ENCODE measurements at regions not wholly inside any gene's neighbourhood (a gene's known extent, or its start where the extent isn't known, plus 50 kb on each side); places are given as distances from the start of the nearest gene placed in this dataset.

- DNase-seq (ENCODE audit: low read depth in 1 of 2, low spot score in 1 of 2): no peak
- H3K27ac ChIP-seq (replicated peaks): no peak overlapping the region
- H3K27me3 ChIP-seq (ENCODE audit: insufficient read depth, poor library complexity, severe bottlenecking): no peaks in the 10 kb centered on the region
- no peak for TF ChIP-seq GABPA (IDR thresholded peaks at IDR 0.05; ENCODE audit: low read depth)
- TF ChIP-seq, protein P1, sequence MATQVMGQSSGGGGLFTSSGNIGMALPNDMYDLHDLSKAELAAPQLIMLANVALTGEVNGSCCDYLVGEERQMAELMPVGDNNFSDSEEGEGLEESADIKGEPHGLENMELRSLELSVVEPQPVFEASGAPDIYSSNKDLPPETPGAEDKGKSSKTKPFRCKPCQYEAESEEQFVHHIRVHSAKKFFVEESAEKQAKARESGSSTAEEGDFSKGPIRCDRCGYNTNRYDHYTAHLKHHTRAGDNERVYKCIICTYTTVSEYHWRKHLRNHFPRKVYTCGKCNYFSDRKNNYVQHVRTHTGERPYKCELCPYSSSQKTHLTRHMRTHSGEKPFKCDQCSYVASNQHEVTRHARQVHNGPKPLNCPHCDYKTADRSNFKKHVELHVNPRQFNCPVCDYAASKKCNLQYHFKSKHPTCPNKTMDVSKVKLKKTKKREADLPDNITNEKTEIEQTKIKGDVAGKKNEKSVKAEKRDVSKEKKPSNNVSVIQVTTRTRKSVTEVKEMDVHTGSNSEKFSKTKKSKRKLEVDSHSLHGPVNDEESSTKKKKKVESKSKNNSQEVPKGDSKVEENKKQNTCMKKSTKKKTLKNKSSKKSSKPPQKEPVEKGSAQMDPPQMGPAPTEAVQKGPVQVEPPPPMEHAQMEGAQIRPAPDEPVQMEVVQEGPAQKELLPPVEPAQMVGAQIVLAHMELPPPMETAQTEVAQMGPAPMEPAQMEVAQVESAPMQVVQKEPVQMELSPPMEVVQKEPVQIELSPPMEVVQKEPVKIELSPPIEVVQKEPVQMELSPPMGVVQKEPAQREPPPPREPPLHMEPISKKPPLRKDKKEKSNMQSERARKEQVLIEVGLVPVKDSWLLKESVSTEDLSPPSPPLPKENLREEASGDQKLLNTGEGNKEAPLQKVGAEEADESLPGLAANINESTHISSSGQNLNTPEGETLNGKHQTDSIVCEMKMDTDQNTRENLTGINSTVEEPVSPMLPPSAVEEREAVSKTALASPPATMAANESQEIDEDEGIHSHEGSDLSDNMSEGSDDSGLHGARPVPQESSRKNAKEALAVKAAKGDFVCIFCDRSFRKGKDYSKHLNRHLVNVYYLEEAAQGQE (IDR thresholded peaks at IDR 0.05; ENCODE audit: insufficient replicate concordance, low read depth): no peak
- no peak for TF ChIP-seq POLR2AphosphoS5 (IDR thresholded peaks at IDR 0.05; ENCODE audit: low read depth)
- TF ChIP-seq, protein P2, sequence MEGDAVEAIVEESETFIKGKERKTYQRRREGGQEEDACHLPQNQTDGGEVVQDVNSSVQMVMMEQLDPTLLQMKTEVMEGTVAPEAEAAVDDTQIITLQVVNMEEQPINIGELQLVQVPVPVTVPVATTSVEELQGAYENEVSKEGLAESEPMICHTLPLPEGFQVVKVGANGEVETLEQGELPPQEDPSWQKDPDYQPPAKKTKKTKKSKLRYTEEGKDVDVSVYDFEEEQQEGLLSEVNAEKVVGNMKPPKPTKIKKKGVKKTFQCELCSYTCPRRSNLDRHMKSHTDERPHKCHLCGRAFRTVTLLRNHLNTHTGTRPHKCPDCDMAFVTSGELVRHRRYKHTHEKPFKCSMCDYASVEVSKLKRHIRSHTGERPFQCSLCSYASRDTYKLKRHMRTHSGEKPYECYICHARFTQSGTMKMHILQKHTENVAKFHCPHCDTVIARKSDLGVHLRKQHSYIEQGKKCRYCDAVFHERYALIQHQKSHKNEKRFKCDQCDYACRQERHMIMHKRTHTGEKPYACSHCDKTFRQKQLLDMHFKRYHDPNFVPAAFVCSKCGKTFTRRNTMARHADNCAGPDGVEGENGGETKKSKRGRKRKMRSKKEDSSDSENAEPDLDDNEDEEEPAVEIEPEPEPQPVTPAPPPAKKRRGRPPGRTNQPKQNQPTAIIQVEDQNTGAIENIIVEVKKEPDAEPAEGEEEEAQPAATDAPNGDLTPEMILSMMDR (IDR thresholded peaks at IDR 0.05; ENCODE audit: insufficient read depth, low read length): no peak
- TF ChIP-seq SPI1 (IDR thresholded peaks at IDR 0.05; ENCODE audit: borderline replicate concordance, low read depth): no peak
- no peak overlapping the region for H3K4me3 ChIP-seq (replicated peaks; ENCODE audit: insufficient read depth, low read length)
These were observed 654.3 kb upstream of the LCORL start for GRCh38 chr4:18675586-18676525.

DNA sequence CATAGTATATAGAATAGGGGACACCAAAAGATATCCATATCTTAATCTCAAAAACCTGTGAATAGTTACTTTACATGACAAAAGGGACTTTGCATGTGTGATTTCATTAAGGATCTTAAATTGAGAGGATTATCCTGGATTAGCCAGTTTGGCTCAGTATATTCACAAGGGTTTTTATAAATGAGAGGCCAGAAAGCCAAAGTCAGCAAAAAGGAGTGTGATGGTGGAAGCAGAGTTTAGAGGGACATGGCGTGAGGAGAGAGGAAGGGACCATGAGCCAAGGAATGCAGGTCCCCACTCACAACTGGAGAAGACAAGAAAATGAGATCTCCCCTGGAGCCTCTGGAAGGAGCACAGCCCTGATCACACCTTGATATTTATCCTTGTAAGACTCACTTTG lies 648.5 kb upstream of the LCORL start:
- Histone ChIP-seq H3K27ac (replicated peaks) (no peak overlapping the region), H3K27me3 (ENCODE audit: insufficient read depth, poor library complexity, severe bottlenecking) (no peaks in the 10 kb centered on the region), H3K4me3 (replicated peaks; ENCODE audit: insufficient read depth, low read length) (no peak overlapping the region)
- no peak for DNase-seq (ENCODE audit: low read depth in 1 of 2, low spot score in 1 of 2)
- TF ChIP-seq SPI1 (IDR thresholded peaks at IDR 0.05; ENCODE audit: borderline replicate concordance, low read depth) (no peak), GABPA (IDR thresholded peaks at IDR 0.05; ENCODE audit: low read depth) (no peak), POLR2AphosphoS5 (IDR thresholded peaks at IDR 0.05; ENCODE audit: low read depth) (no peak)
- TF ChIP-seq, protein P2 (IDR thresholded peaks at IDR 0.05; ENCODE audit: insufficient read depth, low read length): no peak
- TF ChIP-seq, protein P1 (IDR thresholded peaks at IDR 0.05; ENCODE audit: insufficient replicate concordance, low read depth): no peak

DNA sequence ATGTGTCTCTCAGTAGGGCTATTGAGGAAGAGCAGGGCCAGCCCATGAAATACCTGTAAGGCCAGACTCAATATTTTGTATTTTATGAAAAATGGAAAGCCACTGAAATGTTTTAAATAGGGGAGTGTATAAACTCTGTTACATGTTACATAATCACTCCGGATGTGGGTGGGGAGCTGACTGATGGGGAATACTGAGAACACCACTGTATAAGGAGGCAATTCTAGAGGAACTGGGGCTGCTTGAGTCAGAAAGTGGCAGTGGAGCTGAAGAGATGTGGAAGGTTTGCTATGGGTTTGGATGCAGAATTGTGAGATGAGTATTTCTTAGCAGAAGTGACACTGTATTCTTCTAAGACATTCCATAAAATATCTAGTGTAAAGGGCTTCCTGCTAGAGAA lies 647.8 kb upstream of the LCORL start:
- H3K4me3 ChIP-seq (replicated peaks; ENCODE audit: insufficient read depth, low read length): no peak overlapping the region
- no peak for DNase-seq (ENCODE audit: low read depth in 1 of 2, low spot score in 1 of 2)

More for the DNA sequence above, 647.8 kb upstream of the LCORL start:
- no peak overlapping the region for H3K27ac ChIP-seq (replicated peaks)
- TF ChIP-seq SPI1 (IDR thresholded peaks at IDR 0.05; ENCODE audit: borderline replicate concordance, low read depth) (no peak), GABPA (IDR thresholded peaks at IDR 0.05; ENCODE audit: low read depth) (no peak), POLR2AphosphoS5 (IDR thresholded peaks at IDR 0.05; ENCODE audit: low read depth) (no peak)
- TF ChIP-seq, protein P2 (IDR thresholded peaks at IDR 0.05; ENCODE audit: insufficient read depth, low read length): no peak
- TF ChIP-seq, protein P1 (IDR thresholded peaks at IDR 0.05; ENCODE audit: insufficient replicate concordance, low read depth): no peak
- H3K27me3 ChIP-seq (ENCODE audit: insufficient read depth, poor library complexity, severe bottlenecking): no peaks in the 10 kb centered on the region

All from HL-60 (cell line).